Erythroblast (primary cell): ENCODE measurements at regions not wholly inside any gene's neighbourhood (a gene's known extent, or its start where the extent isn't known, plus 50 kb on each side); places are given as distances from the start of the nearest gene placed in this dataset.

Source experiments
- GATA1 ChIP-seq: IDR thresholded peaks from 2 replicates; pipeline ENCODE4 v1.6.1; 2011; ENCODE audit warnings: low read depth, mild to moderate bottlenecking, control low read depth, low read length, moderate library complexity
- POLR2A ChIP-seq: IDR thresholded peaks from 2 replicates; pipeline ENCODE4 v1.6.1; 2011; ENCODE audit warnings: mild to moderate bottlenecking, low read length

DNA sequence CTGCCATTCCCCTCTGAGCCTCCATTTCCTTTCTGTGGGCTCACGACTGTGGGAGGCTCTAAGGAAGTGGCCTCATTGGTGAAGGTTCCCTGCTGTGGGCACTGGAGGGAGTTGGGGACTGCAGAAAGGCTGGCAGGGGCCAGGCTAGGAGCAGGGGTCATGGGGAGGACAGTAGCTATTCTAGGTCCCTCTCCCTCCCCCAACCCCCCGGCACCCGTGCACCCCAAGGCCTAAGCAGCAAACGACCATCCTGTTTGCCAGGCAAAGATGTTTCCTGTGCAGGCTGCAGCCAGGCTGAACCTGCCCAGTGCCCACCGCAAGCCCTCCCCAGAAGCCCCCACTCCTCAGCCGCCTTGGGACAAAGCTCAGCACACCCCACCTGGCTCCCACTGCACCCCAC is 189.4 kb downstream of the MN1 start:
- TF ChIP-seq POLR2A = no peak
- no peak for TF ChIP-seq GATA1
